Thyroid gland (tissue), 4 donors: ENCODE measurements at regions not wholly inside any gene's neighbourhood (a gene's known extent, or its start where the extent isn't known, plus 50 kb on each side); places are given as distances from the start of the nearest gene placed in this dataset. TPM values are rescaled to one million over a fixed set of nuclear protein-coding genes. Genes with fewer than 3 reads are reported as not detected.
"Not testable (repeated sequence)": the region's sequence is repeated elsewhere in the genome, so short reads cannot be mapped to it uniquely, and the experiment has no call there.

Experiments
- DNase-seq, 2 donors: peaks; one replicate each; pipeline ENCODE4 v3.0.0-alpha.2; 2019
- H3K27ac ChIP-seq, 3 donors: fragments of 200-600 bp; sonication (generic); 1 replicate in 2 of 3; 2 replicates in 1 of 3; pipeline ENCODE4 v1.5.1; 2016 to 2019; ENCODE audit warnings: mild to moderate bottlenecking in 1 of 3, moderate library complexity in 1 of 3
- H3K27me3 ChIP-seq: fragments of 200-600 bp; sonication (generic); one replicate; pipeline ENCODE4 v1.5.1; 2019
- H3K36me3 ChIP-seq, 2 donors: fragments of 200-600 bp; sonication (generic); one replicate each; pipeline ENCODE4 v1.5.1; 2016 to 2019
- H3K4me1 ChIP-seq, 2 donors: fragments of 200-600 bp; sonication (generic); one replicate each; pipeline ENCODE4 v1.5.1; 2017 to 2019
- H3K4me3 ChIP-seq, 3 donors: fragments of 200-600 bp; sonication (generic); replicated peaks in 1 of 3; 1 replicate in 2 of 3; 2 replicates in 1 of 3; pipeline ENCODE4 v1.5.1; 2016; ENCODE audit warnings: mild to moderate bottlenecking in 1 of 3
- H3K9me3 ChIP-seq: fragments of 200-600 bp; sonication (generic); one replicate; pipeline ENCODE4 v1.5.1; 2017
- CTCF ChIP-seq, 6 experiments: fragments of 200-600 bp in 3 of 6; fragments of 450-650 bp in 3 of 6; sonication (generic) in 3 of 6; IDR thresholded peaks; one replicate each; pipeline ENCODE4 v1.5.1; 2016 to 2019; ENCODE audit warnings: antibody characterized with exemption in 6 of 6, mild to moderate bottlenecking in 2 of 6, inconsistent platforms in 1 of 6, moderate library complexity in 1 of 6
- POLR2A ChIP-seq, 2 donors: fragments of 450-650 bp; IDR thresholded peaks; one replicate each; pipeline ENCODE4 v1.6.1; 2017; ENCODE audit warnings: antibody characterized with exemption in 2 of 2, mild to moderate bottlenecking in 2 of 2, moderate library complexity in 1 of 2
- WGBS, 2 donors: methylation state at CpG; one replicate each; pipeline ENCODE4 v1.1.5; 2017; 5-methylcytosine and 5-hydroxymethylcytosine counted together
- intact Hi-C: fragments of 100-400 bp; cut with DNase I; formaldehyde crosslinking; loops from one replicate; pipeline ENCODE4 v1.15.1; 2023
- small RNA-seq: library from RNA; depleted of rRNA; stranded (forward); fragments of <200 nt; gene quantifications from one replicate; pipeline ENCODE3, GENCODE V24; 2016

GRCh38 chr5:107736638-107737037, 65.9 kb upstream of the EFNA5 start:
- DNase-seq = no peak
- 67 to 83% methylated on average over 1 of the region's 1 CpG for WGBS, 2 donors

DNA sequence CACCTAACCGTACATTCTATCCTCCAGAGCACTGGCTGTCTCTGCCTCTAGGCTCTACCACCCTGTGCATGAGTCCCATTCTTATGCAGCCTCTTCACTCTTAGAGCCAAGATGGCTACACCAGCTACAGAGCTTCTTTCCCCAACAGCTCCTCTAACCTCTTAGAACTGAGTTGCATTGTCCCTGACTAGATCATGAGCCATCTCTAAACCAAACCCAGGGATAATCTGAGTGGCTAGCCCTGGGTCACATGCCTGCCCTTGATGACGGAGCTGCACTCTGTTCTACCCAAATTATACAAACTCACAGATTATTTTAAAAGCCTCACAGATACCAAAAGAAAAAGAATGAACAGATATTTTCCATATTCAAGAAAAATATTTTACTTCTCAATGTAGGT, 65.4 kb upstream of the EFNA5 start:
- H3K9me3 ChIP-seq, H3K27ac ChIP-seq, H3K36me3 ChIP-seq, H3K4me3 ChIP-seq, H3K4me1 ChIP-seq, intact Hi-C loops, DNase-seq, H3K27me3 ChIP-seq: not testable (repeated sequence)
- 95% methylated on average over 2 of the region's 2 CpGs for WGBS, 2 donors

More at GRCh38 chr5:107736638-107737037, 65.9 kb upstream of the EFNA5 start:
- H3K4me1 ChIP-seq = no peaks in the 10 kb centered on the region
- H3K36me3 ChIP-seq = no peaks in the 10 kb centered on the region
- H3K4me3 ChIP-seq = no peak overlapping the region
- H3K9me3 ChIP-seq = no peaks in the 10 kb centered on the region
- intact Hi-C loops = no loop called here
- no peak overlapping the region for H3K27ac ChIP-seq
- no peaks in the 10 kb centered on the region for H3K27me3 ChIP-seq
- TF ChIP-seq CTCF (IDR thresholded peaks at IDR 0.05) (no peak), POLR2A (IDR thresholded peaks at IDR 0.05) (no peak)

DNA sequence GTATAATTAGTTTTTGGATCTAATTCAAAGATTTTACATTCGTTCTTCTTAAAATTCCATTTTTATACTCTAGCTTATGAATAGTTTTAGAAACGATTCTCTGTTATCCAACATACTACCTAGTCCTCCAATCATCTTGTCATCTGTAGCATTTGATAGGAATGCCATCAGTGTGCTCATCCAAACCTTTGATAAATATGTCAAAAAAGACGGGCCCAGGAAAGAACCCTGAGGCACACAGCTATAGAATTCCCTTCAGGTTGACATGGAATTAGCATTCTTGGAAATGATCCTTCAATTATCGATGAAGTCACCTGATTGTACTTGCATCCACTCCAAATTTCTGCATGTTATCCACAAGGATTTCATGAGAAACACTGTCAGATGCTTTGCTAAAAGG, 64.8 kb upstream of the EFNA5 start:
- Histone ChIP-seq H3K27ac (no peak overlapping the region), H3K9me3 (no peaks in the 10 kb centered on the region), H3K27me3 (no peaks in the 10 kb centered on the region), H3K4me1 (no peaks in the 10 kb centered on the region), H3K4me3 (no peak overlapping the region), H3K36me3 (no peaks in the 10 kb centered on the region)
- no peak for DNase-seq
- intact Hi-C loops = no loop called here
- WGBS, 2 donors = 85 to 89% methylated on average over 4 of the region's 4 CpGs
- TF ChIP-seq POLR2A (IDR thresholded peaks at IDR 0.05) (no peak), CTCF (IDR thresholded peaks at IDR 0.05) (no peak)

GRCh38 chr5:107726896-107727295, 56.2 kb upstream of the EFNA5 start:
- Histone ChIP-seq H3K27me3 (no peaks in the 10 kb centered on the region), H3K9me3 (no peaks in the 10 kb centered on the region), H3K4me1 (no peaks in the 10 kb centered on the region), H3K36me3 (no peaks in the 10 kb centered on the region), H3K4me3 (no peak overlapping the region), H3K27ac (no peak overlapping the region)
- no peak for DNase-seq
- WGBS, 2 donors = 85 to 91% methylated on average over 5 of the region's 5 CpGs
- TF ChIP-seq CTCF (IDR thresholded peaks at IDR 0.05) (no peak), POLR2A (IDR thresholded peaks at IDR 0.05) (no peak)
- intact Hi-C loops = no loop called here

DNA sequence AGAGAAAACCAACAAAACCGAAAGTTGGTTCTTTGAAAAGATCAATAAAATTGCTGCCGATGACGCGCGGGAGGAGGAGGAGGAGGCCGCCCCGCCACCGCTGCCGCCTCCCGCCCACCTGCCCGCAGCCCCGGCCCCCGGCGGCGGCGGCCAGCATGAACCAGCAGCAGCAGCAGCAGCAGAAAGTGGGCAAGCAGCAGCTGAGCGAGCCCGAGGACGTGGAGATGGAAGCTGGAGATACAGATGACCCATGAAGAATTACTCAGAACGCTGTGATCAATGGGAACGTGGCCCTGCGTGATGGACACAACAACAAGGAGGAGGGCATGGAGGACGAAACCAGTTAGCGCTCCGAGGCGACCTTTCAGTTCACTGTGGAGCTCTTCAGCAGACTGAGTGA, 53.9 kb upstream of the EFNA5 start:
- H3K27ac ChIP-seq = no peak overlapping the region
- intact Hi-C loops = no loop called here
- H3K36me3 ChIP-seq = no peaks in the 10 kb centered on the region
- WGBS, 2 donors = 76 to 79% methylated on average over 26 of the region's 26 CpGs
- no peaks in the 10 kb centered on the region for H3K4me1 ChIP-seq
- no peaks in the 10 kb centered on the region for H3K27me3 ChIP-seq
- no peak for TF ChIP-seq POLR2A (IDR thresholded peaks at IDR 0.05)
- no peak for TF ChIP-seq CTCF (IDR thresholded peaks at IDR 0.05)
- H3K4me3 ChIP-seq = no peak overlapping the region
- no peaks in the 10 kb centered on the region for H3K9me3 ChIP-seq
- DNase-seq = no peak

DNA sequence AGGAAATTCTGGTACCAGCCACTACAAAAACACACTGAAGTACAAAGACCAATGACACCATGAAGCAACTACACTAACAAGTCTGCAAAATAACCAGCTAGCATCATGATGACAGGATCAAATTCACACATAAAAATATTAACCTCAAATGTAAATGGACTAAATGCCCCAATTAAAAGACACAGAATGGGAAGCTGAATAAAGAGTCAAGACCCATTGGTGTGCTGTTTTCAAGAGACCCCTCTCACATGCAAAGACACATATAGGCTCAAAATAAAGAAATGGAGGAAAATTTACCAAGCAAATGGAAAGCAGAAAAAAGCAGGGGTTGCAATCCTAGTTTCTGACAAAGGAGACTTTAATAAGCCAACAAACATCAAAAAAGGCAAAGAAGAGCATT, 50.5 kb upstream of the EFNA5 start:
- H3K9me3 ChIP-seq, DNase-seq, intact Hi-C loops, H3K27ac ChIP-seq, H3K4me3 ChIP-seq, H3K27me3 ChIP-seq, H3K4me1 ChIP-seq, H3K36me3 ChIP-seq: not testable (repeated sequence)

Small RNA genes in the stretch of these regions (small RNA-seq; reads per million reads assigned to genes)
- gene RN7SL782P = not detected
